Muscle of back (tissue), 3 donors: ENCODE measurements at regions not wholly inside any gene's neighbourhood (a gene's known extent, or its start where the extent isn't known, plus 50 kb on each side); places are given as distances from the start of the nearest gene placed in this dataset.
"Not testable (repeated sequence)": the region's sequence is repeated elsewhere in the genome, so short reads cannot be mapped to it uniquely, and the experiment has no call there.

Experiments
- DNase-seq, 3 donors: peaks; one replicate each; pipeline versions ENCODE4 v3.0.0 to v3.0.0-alpha.2; 2013

DNA sequence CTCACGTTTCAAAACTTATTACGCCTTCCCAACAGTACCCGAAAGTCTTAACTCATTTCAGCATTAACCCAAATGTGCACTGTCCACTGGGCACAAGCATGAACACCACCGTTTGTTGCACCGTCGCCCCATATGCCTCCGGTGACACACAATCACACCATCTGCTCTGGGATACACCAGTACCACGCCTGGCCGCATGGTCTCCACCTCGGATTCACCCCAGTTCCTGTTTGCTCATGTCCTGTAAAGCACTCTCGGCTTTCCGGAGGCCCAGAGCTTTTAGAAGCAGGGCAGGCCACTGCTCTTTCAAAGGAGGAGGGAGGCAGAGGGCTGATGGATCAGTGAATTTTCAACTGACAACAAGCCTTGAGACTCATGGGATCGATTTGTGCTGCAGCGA lies 1570.0 kb upstream of the DEFB115 start:
- DNase-seq: no peak

DNA sequence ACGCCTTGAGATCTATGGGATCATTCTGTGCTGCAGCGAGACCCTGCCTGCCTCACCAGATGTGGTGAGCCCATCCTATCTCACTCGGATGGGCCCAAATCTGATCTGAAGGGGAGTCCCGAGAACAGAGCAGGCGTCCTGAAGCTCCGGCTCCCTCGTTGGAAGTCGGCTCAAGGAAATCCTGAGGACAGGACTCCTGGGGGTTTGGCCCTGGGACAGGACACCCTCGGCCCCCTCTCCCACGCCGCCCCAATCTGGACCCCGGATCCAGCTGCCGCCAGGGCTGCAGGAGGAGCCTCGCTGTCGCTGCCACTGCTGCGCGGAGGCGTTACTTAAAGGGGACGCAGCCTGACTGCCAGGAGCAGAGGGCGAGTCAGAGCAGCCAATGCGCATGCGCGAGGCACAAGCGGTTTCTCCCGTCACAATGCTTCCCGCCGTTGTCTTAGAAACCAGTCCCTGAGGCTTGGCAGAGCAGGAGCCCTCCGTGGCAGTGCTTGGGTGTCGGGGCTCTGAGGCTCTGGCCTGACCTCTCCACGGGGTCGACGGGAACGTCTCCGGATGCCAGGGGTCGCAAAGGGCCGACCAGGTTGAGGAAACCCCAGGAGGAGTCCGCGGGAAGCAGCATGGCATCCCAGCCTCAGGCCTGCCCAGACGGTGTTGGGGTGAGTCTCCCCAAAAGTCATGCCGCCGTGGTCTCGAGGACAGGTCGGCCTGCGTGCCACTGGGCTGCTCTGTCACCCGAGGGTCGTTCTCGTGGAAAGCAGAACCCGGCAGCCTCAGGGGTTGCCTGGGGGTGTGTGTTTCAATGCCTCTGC lies 1567.8 kb upstream of the DEFB115 start:
- DNase-seq: no peak

DNA sequence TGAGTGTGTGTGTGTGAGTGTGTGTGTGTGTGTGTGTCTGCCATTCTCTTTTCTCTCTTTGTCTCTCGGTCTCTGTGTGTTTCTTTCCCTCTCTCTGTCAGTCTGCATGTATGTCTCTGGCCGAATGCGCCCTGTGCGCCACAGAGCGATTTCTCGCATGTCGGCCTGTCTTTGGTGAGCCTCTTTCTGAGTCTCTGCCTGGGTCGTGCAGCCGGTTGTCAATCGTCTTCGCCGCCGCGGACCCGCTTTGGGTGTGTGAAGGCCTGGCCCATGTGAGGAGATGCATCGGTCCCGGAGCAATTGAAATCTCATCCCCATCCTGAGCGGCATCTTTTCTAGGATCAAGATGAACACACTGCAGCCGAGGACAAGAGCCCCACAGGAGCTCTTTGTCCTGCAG lies 1567.2 kb upstream of the DEFB115 start:
- DNase-seq: no peak

DNA sequence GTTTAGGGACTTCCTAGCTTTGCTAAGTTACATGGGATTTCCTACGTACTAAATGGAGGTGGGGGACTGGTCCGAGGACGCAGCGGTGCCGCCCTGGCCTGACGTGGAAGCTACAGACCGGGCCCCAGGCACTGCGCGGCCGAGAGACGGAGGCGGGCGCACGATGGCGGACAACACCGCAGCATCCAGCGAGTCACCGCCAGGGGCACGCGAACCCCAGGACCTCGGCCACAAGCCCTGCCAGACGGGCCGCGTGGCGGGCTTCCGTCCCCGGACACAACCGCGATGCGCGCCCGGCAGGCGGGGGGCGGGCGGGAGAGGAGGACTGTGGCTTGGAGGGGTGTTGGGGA lies 1516.9 kb upstream of the DEFB115 start:
- no peak for DNase-seq

DNA sequence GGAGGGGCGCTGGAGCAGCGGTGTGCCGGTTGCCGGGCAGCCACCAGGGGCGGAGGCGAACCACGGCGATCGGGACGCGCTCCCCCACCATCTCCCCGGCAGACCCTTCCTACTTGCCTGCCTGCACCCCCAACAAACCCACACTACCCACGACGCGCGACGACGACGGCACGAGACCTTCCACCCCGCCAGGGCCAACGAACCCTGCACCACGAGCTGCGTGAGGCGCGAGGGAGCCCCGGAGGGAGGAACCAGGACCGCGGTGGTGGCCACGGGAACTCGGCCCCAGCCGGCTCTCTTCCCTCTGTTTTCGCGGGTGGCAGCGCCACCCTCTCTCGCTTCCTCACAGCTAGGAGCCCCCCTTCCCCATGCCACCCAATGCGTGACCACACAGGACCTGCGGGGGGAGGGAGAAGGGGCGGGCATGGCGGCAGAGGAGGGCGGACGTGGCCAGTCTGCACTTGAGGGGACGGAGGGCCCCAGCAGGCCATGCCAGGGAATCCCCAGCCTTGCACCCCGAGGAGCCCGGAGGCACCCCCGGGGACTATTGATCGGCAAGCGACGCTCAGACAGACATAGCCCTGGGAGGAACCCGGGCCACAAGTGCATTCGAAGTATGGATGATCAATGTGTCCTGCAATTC lies 1516.4 kb upstream of the DEFB115 start:
- no peak for DNase-seq

DNA sequence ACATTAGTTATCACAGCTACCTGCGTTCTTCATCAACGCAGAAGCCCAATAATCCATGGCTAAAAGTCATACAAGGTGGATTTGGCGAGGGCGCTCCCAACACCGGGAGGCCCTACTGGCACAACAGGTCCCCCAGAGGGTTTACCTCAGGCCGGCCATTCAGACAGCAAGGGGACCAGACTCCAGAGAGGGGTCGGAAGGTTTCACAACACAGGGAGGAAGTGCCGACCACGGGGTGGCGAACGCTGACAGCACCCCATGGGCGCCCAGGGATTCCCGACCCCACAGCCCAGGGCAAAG lies 1515.9 kb upstream of the DEFB115 start:
- no peak for DNase-seq

DNA sequence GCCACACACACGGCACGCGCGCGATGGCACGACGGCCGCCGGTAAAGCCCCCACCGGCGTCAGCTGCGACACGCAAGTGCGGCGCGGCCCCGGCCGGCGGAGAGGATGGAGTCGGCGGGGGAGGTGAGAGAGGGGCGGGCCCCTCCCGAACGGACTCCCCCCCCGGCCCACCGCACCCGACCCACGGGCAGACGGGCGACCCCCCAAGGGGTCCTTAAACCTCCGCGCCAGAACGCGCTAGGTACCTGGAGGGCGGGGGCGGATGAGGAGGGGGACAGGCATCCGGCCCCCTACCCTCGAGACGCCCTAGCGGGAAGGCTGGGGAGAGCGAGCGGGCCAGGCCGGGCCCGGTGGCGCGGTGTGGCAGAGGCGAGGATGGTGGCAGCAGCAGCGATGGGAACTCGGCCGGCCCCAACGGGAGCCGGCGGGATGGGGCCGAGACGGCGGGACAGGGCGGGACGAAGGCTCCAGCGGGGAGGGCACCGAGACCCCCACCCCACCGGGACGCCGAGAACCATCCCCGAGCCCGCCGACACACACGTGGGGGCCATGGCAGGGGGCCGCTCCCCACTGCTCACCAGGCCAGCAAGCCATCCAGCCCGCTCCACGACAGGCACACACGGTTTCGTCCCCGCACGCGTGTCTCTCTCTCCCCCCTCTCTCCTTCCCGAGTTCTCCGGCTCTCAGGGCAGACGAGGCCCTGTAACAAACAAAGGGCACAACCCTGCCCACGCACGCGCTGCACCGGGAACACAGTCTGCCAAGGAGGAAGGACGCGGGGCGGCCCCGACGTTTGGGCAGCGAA lies 1515.4 kb upstream of the DEFB115 start:
- DNase-seq: no peak

DNA sequence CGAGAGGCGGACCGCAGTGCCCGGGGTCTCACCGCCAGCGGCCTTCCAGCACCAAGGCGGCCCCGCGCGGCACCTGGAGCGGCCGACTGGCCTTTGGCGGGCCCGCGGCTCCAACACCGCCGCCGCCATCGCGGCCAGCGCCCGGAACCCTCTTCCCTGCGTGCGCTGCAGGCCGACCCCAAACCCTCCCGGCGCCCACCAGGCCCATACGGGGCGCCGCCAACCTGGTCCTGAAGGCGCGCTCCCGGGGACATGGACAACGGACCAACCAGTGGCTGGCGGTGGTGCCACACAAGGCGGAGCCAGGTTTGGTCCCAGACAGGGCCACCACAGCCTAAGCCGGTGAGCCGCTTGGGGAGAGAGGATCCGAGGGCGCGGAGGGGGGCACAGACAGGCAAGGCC lies 1514.8 kb upstream of the DEFB115 start:
- no peak for DNase-seq

DNA sequence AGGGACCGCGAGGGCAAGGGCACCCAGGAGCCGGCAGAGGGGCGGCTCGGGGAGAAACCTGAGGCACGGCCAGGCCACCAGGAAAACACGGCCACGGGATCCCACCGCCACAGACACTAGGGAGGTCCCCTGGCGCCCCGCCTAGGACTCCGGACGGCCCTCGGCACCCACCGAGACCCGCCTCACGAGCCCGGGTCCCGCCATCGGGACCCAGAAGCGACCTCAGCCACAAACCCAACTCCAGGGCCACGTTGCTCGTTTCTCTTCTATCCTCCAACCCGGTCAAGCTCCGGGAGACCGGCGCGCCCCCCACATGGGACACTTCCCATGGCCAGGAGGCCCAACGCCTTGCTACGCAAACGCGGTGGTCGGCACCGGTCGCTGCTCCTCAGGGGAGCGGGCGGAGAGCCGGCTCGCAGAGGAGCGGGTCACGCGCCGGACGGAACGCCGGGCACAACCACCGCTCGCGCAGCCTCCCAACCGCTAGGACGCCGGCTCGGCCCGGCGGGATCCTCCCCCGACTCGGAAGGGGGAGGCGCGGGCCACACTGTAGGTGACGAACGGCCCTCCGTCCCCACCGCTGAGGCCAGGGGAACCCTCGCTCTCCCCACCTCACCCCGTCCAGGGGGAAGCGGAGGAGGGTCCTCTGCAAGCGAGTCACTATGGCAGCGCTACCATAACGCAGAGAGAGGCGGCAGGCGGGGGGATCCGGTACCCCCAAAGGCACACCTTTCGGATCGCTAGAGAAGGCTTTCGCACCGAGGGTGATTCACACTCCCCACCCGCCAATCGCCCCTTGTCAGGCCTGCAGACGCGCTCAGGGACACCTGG lies 1514.1 kb upstream of the DEFB115 start:
- no peak for DNase-seq

DNA sequence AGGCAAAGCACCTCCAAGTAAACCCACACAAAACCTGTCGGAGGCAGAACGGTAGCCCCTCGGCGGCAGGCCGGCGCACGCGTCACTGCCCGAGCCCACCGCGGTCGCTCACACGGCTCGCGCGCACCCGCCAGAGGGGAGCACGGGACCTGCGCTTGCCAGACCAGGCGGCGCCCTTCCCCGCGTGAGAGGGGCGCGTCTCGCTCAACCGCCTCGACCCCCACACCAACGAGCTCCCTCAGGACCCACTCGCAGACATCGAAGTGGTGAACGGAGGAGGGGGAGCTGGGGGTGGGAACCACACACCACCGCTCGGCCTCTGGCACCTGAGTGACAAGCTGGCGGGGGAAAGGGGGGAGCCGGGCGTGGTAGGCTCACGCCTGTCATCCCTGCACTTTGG lies 1513.4 kb upstream of the DEFB115 start:
- peak in 1 of 3 donors; percentile 3 for DNase-seq

DNA sequence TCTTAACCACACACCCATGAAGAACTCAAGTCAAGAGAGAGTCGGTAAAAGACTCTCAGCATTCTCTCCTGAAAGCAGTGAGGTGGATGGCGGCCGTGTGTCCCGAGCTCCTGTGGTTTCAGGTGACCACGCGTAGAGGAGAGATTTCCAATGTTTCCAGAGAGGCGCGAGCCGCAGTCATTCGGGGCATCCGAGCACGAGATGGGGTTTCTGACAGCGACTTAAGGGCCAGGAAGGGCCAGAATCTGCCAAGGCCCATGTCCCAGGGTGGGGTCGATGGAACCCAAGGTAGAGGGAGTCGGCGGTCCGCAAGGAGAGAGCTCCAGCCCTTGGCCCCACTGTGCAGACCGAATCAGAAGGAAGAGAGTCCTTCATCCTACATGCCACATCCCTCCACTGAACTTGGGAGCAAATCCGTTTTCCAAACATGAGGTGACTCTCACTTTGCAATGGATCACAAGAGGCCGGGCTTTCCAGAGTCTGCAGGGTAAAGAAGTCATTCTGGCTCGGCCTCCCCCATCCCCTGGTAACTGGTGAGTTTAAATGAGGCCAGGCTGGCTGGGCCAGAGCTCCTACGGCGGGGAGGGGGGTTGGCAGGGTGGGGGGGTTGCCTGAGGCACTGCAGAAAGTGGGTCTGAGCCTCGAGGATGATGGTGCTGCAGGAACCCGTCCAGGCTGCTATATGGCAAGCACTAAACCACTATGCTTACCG lies 1511.8 kb upstream of the DEFB115 start:
- DNase-seq: not testable (repeated sequence)

DNA sequence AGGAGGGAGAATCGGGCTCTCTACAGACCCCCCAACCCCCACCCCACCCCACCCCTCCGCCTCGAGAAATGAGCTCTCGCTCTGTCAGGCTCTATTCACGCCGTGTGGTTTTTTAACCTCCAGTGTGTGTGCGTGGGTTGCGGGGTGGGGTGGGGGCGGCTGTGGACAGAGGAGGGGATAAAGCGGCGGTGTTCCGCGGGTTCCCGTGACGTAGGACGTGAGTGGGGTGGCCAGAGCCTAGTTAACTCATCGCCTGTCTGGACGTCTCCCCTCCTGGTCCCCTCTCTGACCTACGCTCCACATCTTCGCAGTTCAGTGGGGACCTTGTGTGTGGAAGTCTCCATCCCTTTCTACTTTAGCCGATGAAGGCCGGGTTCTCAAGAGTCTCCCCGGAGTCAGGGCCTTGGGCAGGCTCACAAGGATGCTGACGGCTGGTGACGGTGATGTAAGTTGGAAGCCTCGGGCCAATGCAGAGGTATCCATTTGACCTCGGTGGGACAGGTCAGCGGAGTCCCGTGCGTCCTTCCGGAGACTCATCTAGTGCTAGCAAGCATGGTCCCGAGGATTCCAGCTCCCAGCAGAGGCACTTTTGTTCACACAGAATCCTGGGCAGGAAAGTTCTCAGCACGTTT lies 1507.1 kb upstream of the DEFB115 start:
- no peak for DNase-seq

DNA sequence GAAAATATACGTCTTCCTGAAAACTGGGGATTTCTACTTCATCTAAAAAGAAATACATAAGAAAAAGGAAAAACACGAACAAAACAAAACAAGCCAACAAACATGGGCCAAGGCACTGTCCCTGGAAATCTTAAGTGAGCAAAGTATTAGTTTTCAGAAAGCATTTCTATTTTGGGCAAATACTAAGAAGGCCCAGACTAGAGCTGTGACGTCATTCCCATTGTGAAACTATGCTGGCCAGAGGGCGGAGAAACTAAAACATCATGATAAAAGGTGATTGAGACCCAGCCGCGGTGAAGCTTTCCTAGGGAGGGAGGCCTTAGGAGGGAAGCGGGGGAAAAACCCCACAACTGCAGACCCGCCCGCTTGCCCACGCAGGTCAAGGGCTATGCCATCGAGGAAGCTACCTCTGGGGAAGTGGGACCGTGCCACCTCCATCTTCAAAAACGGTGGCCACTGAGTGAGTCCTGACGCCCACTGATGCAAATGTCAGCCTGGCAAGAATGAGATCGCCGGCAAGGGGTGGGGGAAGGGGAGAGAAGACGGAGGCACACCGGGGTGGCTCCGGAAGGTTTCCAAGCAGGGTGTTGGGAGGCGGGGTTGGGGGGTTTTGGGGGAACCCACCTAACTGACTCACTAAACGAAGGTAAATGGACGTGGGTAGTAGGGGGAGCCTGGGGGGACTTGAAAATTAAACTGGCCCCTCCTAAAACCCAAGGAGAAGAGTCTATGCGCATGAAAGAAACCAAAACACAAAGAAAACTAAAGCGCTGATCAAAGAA lies 1504.6 kb upstream of the DEFB115 start:
- DNase-seq: not testable (repeated sequence)

DNA sequence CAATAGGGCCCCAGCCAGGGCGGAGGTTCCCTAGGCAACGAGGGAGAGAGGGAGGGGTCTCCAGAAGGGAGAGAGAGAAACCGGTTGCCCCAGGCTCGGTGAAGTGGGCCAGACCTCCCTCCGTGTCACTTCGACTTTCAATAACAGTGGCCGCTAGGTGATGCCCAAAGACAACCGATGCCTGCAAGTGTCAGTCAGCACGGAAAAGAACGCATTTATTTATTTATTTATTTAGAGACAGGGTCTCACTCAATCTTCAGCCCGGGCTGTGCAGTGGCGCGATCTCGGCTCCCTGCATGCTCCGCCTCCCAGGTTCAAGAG lies 1504.1 kb upstream of the DEFB115 start:
- DNase-seq: not testable (repeated sequence)

DNA sequence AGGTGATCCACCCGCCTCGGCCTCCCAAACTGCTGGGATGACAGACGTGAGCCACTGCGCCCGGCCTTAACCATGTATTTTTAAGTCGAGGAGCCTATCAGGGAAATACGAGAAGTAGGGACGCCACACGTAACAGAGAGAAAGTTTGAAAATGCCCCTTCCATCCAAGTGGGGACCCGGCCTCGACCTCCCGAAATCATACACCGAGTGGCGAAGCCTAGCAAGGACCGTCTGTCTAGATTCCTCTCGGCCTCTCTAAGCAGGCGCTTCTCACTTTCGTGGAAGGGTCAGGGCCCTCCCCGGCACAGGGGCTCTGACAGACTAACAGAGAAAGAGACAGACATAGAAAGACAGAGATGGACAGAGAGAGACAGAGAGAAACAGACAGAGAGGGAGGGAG lies 1503.6 kb upstream of the DEFB115 start:
- not testable (repeated sequence) for DNase-seq

DNA sequence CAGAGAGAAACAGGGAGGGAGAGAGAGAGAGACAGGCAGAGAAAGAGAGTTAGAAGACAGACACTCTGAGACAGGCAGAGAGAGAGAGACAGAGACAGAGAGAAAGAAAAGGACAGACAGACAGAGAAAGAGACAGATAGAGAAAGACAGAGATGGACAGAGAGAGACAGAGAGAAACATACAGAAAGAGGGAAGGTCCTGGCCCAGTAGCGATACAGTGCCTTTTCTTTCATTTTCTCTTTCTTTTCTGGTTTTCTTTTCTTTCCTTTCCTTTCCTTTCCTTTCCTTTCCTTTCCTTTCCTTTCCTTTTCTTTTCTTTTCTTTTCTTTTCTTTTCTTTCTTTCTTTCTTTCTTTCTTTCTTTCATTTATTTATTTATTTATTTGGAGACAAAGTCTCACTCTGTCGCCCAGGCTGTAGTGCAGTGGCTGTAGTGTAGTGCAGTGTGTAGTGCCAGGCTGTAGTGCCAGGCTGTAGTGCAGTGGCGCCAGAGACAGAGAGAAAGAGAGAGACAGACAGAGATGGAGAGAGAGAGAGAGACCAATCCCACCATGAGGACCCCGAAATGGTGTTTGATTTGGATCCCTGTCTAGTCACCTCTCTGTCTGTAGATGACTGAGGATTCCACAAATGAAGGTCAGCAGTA lies 1501.5 kb upstream of the DEFB115 start:
- DNase-seq: not testable (repeated sequence)

DNA sequence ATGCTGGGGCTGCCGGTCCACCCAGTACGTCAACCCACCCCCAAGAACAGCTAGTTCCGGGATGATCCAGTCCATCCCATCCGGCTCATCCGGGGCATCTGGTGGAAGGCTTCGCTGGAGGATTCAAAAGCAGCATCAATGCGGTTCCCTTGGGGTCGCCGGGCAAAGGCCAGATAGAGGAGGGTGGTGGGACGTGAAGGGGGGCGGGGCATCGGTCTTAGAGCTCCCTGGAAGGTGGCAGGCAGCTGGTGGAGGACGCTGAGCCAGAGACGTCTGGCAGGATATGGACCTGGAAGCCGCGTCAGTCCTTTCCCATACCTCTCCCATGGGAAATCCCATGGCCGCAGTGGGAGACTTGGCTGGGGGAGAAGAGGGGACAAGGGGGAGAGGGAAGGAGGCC lies 1500.8 kb upstream of the DEFB115 start:
- DNase-seq: no peak

DNA sequence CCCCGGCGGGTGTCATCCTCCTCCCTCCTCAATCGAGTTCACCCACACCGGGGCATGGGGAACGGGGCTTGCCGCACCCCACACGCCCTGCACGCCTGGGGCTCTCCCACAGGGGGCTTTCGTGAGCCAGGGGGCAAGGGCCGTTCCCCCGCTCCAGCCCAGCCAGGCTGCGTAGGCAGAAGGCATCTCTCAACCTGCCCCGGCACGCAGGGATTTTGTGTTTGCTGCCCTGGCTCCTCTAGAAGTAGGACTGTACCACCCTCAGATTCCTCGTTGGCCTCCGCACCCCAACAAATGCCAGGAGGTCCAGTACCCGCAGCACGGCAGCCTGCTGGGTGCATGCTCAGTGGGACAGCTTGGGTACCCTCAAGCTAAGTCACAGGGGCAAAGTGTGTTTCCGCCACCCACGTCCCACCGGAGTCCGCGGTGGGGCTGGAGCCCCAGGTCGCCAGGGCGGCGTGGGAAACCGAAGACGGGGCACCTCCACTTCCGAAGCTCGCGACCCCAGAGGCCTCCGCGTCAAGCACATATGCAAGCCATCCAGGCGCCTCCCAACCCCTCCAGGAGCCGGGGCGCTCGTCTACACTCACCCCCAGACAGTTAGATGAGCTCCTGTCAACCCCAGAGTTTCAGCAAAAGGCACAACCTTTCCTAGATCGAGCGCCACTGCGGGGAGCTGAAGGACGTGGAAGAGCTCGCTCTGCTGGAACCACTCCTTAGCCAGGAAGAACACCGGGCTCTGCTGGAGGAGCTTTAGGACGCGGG lies 1495.7 kb upstream of the DEFB115 start:
- not testable (repeated sequence) for DNase-seq

DNA sequence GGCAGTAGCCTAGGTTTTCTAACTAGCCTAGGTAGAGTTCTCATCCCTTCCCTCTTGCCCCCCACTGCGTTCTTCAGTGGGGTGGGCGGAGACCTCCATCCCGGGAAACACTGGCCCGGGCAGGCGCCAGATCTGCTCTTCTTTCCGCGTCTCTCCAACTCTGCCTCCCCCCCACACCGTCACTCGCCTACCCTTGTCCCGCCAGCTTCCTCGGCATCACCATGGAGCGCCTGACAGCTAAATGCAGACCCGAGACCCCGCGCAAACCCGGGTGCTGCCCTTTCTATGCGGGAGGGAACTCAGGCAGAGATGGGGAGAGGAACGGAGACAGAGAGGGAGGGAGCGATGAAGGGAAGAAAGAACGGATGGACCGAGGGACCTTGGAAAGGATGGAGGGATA lies 1494.8 kb upstream of the DEFB115 start:
- DNase-seq: no peak
